ENCODE measurements at regions not wholly inside any gene's neighbourhood (a gene's known extent, or its start where the extent isn't known, plus 50 kb on each side); places are given as distances from the start of the nearest gene placed in this dataset.

GRCh38 chr3:67901681-67902080 lies 247.3 kb upstream of the SUCLG2 start:
- TF ChIP-seq CSDC2 (CRISPR knock-in tag; IDR thresholded peaks at IDR 0.05), result no peak
- no peak for TF ChIP-seq CSRNP3 (CRISPR knock-in tag; IDR thresholded peaks at IDR 0.05)
- no peak for TF ChIP-seq ISL1 (CRISPR knock-in tag; IDR thresholded peaks at IDR 0.05)
- no peak for TF ChIP-seq TSHZ2 (CRISPR knock-in tag; IDR thresholded peaks at IDR 0.05)
- TF ChIP-seq SNAI2 (CRISPR knock-in tag; IDR thresholded peaks at IDR 0.05), result no peak
- no peak for TF ChIP-seq ZFP3 (CRISPR knock-in tag; IDR thresholded peaks at IDR 0.05)
- no peak for TF ChIP-seq ZFP30 (CRISPR knock-in tag; IDR thresholded peaks at IDR 0.05)
- TF ChIP-seq ARNTL (CRISPR knock-in tag; IDR thresholded peaks at IDR 0.05; ENCODE audit: borderline replicate concordance, low read depth), result no peak
- no peak for TF ChIP-seq PPARA (CRISPR knock-in tag; IDR thresholded peaks at IDR 0.05; ENCODE audit: borderline replicate concordance)
- no peak for ATAC-seq

GRCh38 chr3:67898916-67899315 lies 244.5 kb upstream of the SUCLG2 start:
- TF ChIP-seq OSR1 (CRISPR knock-in tag; IDR thresholded peaks at IDR 0.05), result no peak
- no peak for TF ChIP-seq TSHZ2 (CRISPR knock-in tag; IDR thresholded peaks at IDR 0.05)
- TF ChIP-seq ARNTL (CRISPR knock-in tag; IDR thresholded peaks at IDR 0.05; ENCODE audit: borderline replicate concordance, low read depth), result no peak
- no peak for TF ChIP-seq PATZ1 (CRISPR knock-in tag; IDR thresholded peaks at IDR 0.05; ENCODE audit: borderline replicate concordance)
- TF ChIP-seq ZFP30 (CRISPR knock-in tag; IDR thresholded peaks at IDR 0.05), result no peak
- TF ChIP-seq ZNF565 (CRISPR knock-in tag; conservative IDR thresholded peaks at IDR 0.05; ENCODE audit: low read depth), result no peak
- no peak for TF ChIP-seq ZNF8 (CRISPR knock-in tag; IDR thresholded peaks at IDR 0.05)
- TF ChIP-seq GLIS3 (CRISPR knock-in tag; IDR thresholded peaks at IDR 0.05), result no peak
- no peak for ATAC-seq

GRCh38 chr3:67897351-67898336 lies 243.2 kb upstream of the SUCLG2 start:
- TF ChIP-seq ARNTL (CRISPR knock-in tag; IDR thresholded peaks at IDR 0.05; ENCODE audit: borderline replicate concordance, low read depth), result no peak
- TF ChIP-seq PPARA (CRISPR knock-in tag; IDR thresholded peaks at IDR 0.05; ENCODE audit: borderline replicate concordance), result no peak
- TF ChIP-seq TOX (CRISPR knock-in tag; IDR thresholded peaks at IDR 0.05; ENCODE audit: borderline replicate concordance), result no peak
- no peak for TF ChIP-seq BACH2 (CRISPR knock-in tag; IDR thresholded peaks at IDR 0.05; ENCODE audit: borderline replicate concordance)
- no peak for TF ChIP-seq TCF4 (CRISPR knock-in tag; IDR thresholded peaks at IDR 0.05; ENCODE audit: borderline replicate concordance)
- no peak for TF ChIP-seq CSDC2 (CRISPR knock-in tag; IDR thresholded peaks at IDR 0.05)
- TF ChIP-seq TSHZ2 (CRISPR knock-in tag; IDR thresholded peaks at IDR 0.05), result no peak

More at GRCh38 chr3:67897351-67898336, 243.2 kb upstream of the SUCLG2 start:
- no peak for ATAC-seq

All from SK-N-SH treated with all-trans-retinoic acid at 6 μM for 48 hours (cell line).